ENCODE measurements at regions not wholly inside any gene's neighbourhood (a gene's known extent, or its start where the extent isn't known, plus 50 kb on each side); places are given as distances from the start of the nearest gene placed in this dataset.

GRCh38 chr6:74087899-74088298 is 391.9 kb downstream of the CD109 start:
- TF ChIP-seq CTCF (IDR thresholded peaks at IDR 0.05) (no peak), POLR2A (IDR thresholded peaks at IDR 0.05) (no peak)
